ENCODE measurements at regions not wholly inside any gene's neighbourhood (a gene's known extent, or its start where the extent isn't known, plus 50 kb on each side); places are given as distances from the start of the nearest gene placed in this dataset.

DNA sequence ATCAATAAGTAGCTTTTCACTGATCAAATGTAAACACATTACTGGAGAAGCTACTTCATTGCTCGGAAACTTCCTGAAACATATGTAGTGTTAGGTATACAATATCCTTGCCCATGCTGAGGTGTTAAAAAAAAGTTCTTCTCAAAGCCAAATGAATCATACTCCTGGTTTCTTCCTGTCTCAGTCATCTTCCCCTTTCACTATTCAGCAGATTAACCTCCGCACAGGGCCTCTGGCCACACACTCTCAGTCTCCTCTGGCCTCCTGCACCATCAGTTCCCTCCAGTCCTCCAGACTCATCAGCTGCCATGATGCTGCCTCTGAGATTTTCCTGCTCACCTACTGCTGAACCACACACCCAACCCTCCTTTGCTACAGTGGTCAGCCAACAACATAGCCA is 70.5 kb upstream of the BOC start:
- Histone ChIP-seq H3K4me3 (no peak overlapping the region), H3K27ac (no peak overlapping the region), H3K27me3 (ENCODE audit: insufficient read depth in 3 of 3, low read length in 2 of 3) (no peaks in the 10 kb centered on the region), H3K36me3 (ENCODE audit: insufficient read depth in 1 of 2, low read depth in 1 of 2) (no peaks in the 10 kb centered on the region), H3K9me3 (no peaks in the 10 kb centered on the region), H3K4me1 (no peaks in the 10 kb centered on the region)
- intact Hi-C loops (cut with DNase I): no loop called here
- 89 to 97% (median 96%) methylated on average over 2 of the region's 2 CpGs for WGBS, 3 donors
- ATAC-seq (no peak), DNase-seq (no peak)
- TF ChIP-seq, protein P1, sequence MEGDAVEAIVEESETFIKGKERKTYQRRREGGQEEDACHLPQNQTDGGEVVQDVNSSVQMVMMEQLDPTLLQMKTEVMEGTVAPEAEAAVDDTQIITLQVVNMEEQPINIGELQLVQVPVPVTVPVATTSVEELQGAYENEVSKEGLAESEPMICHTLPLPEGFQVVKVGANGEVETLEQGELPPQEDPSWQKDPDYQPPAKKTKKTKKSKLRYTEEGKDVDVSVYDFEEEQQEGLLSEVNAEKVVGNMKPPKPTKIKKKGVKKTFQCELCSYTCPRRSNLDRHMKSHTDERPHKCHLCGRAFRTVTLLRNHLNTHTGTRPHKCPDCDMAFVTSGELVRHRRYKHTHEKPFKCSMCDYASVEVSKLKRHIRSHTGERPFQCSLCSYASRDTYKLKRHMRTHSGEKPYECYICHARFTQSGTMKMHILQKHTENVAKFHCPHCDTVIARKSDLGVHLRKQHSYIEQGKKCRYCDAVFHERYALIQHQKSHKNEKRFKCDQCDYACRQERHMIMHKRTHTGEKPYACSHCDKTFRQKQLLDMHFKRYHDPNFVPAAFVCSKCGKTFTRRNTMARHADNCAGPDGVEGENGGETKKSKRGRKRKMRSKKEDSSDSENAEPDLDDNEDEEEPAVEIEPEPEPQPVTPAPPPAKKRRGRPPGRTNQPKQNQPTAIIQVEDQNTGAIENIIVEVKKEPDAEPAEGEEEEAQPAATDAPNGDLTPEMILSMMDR (IDR thresholded peaks at IDR 0.05): no peak

DNA sequence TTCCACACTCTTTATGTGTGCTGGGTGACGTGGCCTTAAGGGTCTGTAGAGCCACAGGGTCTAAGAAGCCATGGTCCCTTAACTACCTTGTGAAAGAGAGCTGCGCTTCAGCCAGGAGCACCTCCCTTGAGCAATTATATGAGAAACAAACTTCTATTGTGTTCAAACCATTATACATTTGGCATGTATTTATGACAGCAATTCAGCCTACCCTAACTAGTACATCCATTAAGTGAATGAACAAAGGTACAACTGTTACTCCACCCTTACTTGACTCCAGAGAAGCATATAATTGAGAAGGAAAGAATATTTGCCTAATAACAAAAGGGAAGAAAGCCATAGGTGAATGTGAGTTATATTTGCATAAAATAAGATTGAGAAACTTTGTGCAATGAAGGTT is 69.8 kb upstream of the BOC start:
- Histone ChIP-seq H3K27ac (no peak overlapping the region), H3K4me1 (no peaks in the 10 kb centered on the region), H3K9me3 (no peaks in the 10 kb centered on the region), H3K4me3 (no peak overlapping the region), H3K27me3 (ENCODE audit: insufficient read depth in 3 of 3, low read length in 2 of 3) (no peaks in the 10 kb centered on the region), H3K36me3 (ENCODE audit: insufficient read depth in 1 of 2, low read depth in 1 of 2) (no peaks in the 10 kb centered on the region)
- no peak for ATAC-seq
- intact Hi-C loops (cut with DNase I): no loop called here
- no peak for DNase-seq
- TF ChIP-seq, protein P1 (IDR thresholded peaks at IDR 0.05): no peak
- WGBS, 3 donors: 92 to 93% (median 92%) methylated on average over 2 of the region's 2 CpGs

DNA sequence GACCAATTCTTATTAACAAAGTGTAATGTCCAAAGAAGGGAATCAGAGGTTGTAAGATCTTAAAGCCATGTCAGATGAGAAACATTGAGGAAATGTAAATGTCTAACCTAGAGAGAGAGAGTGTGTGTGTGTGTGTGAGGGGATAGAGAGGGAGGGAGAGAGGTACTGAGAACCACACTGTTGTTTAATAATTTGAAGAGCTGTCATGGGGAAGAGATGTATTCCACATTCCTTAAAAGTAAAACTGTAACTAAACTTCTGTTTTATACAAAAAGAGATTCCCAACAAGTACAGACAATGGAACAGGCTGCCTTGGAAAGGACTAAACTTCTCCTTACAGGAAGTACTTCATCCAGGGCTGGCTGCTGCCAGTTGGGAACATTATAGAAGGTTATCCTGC is 68.9 kb upstream of the BOC start:
- Histone ChIP-seq H3K27ac (no peak overlapping the region), H3K4me3 (no peak overlapping the region), H3K36me3 (ENCODE audit: insufficient read depth in 1 of 2, low read depth in 1 of 2) (no peaks in the 10 kb centered on the region), H3K27me3 (ENCODE audit: insufficient read depth in 3 of 3, low read length in 2 of 3) (no peaks in the 10 kb centered on the region), H3K4me1 (peaks cover 4% of the 10 kb centered on the region), H3K9me3 (no peaks in the 10 kb centered on the region)
- ATAC-seq (no peak), DNase-seq (no peak)
- intact Hi-C loops (cut with DNase I): no loop called here
- TF ChIP-seq, protein P1 (IDR thresholded peaks at IDR 0.05): no peak

DNA sequence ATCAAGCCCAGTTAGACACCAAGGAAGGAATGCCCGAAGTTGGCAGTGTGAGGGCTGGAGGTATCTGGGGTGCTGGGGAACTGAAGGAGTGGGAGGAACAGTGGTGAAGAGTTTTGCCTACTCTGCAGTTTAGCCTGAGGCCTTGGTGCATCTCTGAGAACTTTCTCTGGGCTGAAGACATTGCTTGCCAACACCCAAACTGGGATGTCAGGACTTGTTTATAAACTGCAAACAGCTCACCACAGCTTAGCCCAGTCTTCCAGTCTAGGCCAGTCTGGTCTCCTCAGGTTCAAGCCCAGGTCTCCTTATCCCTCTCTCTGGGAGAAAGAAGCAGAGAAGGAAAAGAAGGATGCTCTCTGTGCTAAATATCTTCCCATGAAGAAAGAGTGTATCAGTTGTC is 68.0 kb upstream of the BOC start:
- no peak overlapping the region for H3K27ac ChIP-seq
- no peak for ATAC-seq
- H3K9me3 ChIP-seq: no peaks in the 10 kb centered on the region
- no peak overlapping the region for H3K4me3 ChIP-seq
- peaks cover 11% of the 10 kb centered on the region for H3K4me1 ChIP-seq
- no peaks in the 10 kb centered on the region for H3K27me3 ChIP-seq (ENCODE audit: insufficient read depth in 3 of 3, low read length in 2 of 3)
- WGBS, 3 donors: 91 to 93% (median 92%) methylated on average over 1 of the region's 1 CpG
- no peak for DNase-seq
- no peaks in the 10 kb centered on the region for H3K36me3 ChIP-seq (ENCODE audit: insufficient read depth in 1 of 2, low read depth in 1 of 2)
- TF ChIP-seq, protein P1 (IDR thresholded peaks at IDR 0.05): no peak
- intact Hi-C loops (cut with DNase I): no loop called here

DNA sequence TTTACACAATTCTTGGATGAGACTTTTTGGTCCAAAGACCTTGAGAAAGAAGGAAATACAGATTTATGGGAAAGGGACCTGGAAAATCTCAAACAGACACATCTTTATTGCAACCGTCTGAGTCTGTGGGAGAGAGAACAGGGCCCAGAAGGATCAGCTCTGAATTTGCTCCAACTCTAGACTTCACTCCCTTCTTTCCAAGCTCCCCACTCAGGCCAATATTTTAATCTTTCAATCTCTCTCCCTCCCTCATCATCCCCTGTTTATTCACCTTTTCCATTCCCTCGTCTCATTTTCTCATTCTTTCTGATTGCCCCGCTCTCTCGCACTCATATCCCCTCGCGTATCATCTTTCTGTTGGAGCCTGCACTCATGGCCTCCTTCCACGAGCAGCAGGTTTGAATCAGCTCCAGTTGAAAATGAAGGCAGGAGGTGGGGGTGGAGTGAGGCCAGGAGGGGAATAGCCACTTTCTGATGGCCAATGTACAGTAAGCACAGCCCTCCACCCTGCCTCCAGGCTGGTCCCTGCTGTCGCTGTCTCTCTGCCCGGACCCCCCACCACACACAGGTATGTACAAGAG is 63.6 kb upstream of the BOC start:
- Histone ChIP-seq H3K27me3 (ENCODE audit: insufficient read depth in 3 of 3, low read length in 2 of 3) (no peaks in the 10 kb centered on the region), H3K4me1 (peaks cover 21% of the 10 kb centered on the region), H3K27ac (no peak overlapping the region), H3K36me3 (ENCODE audit: insufficient read depth in 1 of 2, low read depth in 1 of 2) (no peaks in the 10 kb centered on the region), H3K9me3 (no peaks in the 10 kb centered on the region), H3K4me3 (no peak overlapping the region)
- ATAC-seq: peak in 1 of 4 donors; percentile 48
- no peak for DNase-seq
- intact Hi-C loops (cut with DNase I): no loop called here
- WGBS, 3 donors: 33 to 48% (median 37%) methylated on average over 9 of the region's 9 CpGs
- TF ChIP-seq, protein P1 (IDR thresholded peaks at IDR 0.05): no peak
